NCI-H526 (cell line): ENCODE measurements at regions not wholly inside any gene's neighbourhood (a gene's known extent, or its start where the extent isn't known, plus 50 kb on each side); places are given as distances from the start of the nearest gene placed in this dataset.

Experiments used
- DNase-seq, 2 experiments: peaks; one replicate each; lab custom pipeline; 2025; lab: John Stamatoyannopoulos, UW

DNA sequence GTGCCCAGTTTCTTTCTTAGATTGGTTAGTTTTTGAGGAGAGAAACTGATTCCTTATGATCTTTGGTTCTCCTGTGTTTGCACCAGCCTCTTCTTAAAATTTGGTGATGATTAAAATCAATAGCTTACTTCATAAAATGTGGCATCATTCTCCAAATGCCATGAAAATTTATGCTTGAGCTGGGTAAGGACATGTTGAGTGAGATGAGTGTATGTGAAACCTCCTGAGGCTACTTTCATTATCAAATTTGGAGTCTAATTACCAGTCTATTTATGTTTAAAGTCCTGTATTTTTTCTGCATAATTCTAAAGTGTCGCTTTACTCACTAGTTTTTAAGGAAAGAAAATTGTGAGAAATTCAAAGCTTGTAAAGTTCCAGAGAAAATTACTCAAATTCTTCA is 102.1 kb downstream of the DIPK2A start:
- DNase-seq: peak; percentile 35 to 42

DNA sequence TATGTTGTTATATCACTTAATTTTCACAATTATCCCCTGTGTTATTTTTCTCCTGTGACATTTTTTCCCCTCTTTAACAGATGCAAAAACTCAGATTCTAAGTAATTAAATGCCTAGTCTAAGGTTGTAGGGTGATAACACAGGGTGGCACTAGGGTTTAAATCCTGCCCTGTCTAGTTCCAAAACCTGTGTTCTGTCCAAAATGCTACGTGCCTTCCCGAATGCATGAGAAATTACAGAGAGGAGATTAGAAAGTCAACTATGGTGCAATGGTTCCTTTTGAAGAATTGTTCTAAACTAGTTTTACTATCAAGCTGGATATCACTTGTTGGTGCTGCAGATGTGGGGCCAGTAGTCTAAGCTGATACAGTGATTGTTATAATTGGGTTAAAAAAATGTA is 108.0 kb downstream of the DIPK2A start:
- no peak for DNase-seq

DNA sequence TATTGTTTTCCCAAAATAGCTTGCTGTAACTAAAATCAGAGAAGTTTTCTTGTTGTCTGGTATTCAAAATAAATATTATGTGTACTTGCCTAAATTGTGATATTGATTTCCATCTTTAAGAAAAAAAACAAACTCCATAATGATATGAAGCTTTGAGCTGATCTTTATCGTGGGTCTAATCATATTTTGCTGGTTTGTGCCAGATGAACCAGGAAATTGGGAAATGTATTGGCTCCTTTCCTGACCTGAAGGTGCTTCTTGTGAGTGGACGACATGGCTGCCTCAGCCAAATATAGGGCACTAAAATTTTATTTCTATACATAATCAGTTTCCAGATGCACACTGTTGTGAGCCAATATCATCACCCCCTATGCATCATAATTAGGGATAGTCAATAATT is 113.3 kb downstream of the DIPK2A start:
- no peak for DNase-seq

DNA sequence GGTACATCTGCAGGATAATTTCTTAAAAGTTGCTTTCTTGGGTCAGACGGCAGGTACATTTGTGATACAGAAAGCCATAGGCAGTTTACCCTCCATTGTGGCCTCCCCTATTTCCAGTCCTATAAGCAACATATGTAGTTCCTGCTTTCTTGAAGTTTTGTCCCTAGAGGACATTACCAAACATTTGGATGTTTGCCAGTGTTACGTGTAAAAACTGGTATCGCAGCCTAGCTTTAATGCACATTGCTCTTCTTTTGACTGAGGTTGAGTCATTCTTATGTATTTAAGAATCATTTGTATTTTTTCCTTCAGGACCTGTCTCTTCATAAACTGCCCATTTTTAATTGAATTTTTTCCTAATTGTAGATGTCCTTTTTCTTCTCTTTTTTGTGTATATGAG is 114.3 kb downstream of the DIPK2A start:
- no peak for DNase-seq

DNA sequence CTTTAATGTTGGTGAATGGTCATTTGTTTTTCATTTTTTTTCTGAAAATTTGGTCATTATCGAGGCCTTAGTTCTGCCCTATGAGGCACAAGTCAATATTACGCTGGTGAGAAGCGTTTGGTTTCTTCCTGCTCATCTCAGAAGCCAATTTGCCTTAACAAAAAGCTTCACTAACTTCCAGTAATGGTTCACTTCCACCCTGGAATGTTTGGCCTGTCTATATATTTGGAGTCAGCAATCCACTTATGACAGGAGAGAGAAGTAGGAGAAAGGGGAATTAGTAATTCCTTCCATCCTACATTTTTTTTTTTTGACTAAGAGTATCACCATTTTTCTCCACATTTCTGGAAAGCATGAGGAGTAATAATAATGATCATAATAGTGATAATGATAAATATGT is 124.4 kb downstream of the DIPK2A start:
- no peak for DNase-seq

DNA sequence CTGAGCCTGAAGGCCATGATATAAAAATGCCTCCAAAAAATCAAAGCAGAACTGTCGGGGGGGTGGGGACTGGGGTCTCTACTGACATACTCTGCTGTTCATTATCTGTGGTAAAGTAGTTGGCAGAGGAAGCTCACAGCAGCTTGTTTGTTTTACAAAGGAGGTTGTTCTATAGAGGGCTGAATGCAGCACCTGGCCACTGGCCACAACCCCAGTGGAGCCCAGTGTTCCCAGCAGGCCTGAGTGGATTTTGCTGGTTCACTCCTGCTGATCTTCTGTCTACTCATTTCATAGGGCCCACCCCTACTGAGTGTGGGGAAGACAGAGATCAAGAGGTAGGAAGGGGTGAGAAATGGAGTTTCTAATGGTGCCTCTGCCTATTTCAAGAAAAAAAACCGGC is 125.5 kb downstream of the DIPK2A start:
- DNase-seq: no peak

DNA sequence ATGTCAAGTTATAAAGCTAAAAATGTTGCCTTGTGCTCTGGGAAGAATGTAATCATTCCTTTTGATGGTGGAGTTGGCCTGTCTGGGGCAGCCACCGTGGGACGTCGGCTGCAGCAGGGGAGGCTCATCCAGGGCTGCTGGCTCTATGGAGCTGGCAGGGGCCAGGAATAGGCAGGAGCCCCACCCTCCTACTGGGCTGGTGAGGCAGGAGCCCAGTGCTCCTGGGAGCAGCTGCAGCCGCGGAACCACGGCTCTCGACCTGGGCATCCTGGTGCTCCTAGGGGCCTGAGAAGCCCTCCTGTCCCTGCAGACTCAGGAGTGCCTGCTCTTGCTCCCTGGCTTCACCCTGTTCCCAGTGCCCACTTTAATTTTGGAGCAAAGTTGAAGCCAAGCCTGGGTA is 127.1 kb downstream of the DIPK2A start:
- no peak for DNase-seq

DNA sequence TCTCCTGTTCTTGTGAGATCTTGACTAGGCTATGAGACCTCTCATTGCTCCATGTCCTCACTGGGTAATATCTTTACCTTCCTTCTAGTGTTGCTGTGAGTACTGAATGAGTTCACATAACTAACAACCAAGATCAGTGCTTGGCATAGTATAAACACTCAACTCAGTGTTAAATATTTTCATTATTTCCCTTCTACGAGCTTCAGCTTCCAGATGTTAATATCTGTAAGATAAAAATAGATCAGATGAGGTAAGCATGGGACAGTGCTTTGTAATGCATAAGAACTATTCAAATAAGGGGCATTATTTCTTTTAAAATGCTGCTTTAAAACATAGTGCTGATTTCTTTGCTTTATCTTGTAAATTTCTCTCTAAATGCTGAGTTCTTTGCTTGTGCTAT is 130.8 kb downstream of the DIPK2A start:
- no peak for DNase-seq

DNA sequence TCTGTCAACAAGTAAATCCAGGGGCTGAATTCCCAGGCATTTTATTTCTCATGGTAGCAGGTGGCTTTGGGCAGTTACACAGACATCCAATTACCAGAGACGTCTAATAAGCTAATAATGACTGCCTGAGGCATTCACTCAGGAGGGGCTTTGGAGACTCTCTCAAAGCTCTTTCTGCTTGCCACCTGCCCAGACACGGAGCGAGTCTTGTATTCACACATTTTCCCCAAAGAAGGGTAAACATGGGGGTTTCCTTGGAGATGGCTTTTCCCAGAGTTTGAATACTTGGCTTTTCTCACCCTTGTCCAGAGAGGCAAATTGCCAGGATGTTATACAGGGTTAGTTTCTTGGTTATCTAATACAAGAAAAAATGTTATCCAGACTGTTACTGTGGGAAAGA is 132.6 kb downstream of the DIPK2A start:
- no peak for DNase-seq

DNA sequence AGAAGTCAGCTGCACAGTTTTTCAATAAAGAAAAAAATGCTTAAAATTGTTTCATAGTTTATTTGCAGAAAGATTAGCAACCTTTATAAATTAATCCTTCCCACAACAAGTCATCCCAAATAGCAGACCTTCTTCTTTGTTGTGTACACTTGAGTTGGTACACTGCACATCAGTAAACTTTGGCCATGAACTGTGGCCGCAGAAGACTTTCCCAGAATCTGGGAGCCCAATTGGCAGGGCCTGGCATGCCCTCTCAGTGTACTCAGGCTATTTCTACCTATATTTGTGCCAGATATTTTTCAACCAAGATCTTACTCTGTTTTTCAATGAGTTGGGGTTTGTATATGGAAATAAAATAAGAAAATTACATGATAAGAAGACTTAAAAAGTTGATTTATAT is 133.1 kb downstream of the DIPK2A start:
- no peak for DNase-seq

DNA sequence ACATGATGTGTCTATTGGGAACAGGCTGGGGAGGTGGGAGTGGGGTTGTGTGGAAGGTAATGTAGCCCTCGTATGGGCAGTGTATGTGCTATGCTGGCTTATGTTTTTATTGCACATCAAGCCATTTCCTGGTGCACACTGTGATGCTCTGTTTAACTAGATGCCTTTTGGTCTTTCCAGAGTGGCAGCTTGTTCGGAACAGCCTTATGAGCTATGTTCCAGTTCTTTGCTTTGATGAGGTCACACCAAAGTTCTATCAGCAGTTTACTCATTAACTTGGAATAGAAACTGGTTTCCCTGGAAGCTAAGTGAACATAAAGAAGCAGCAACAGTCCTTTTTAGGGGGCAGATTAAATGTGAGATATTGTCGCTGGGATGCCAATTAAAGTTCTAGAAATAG is 133.9 kb downstream of the DIPK2A start:
- no peak for DNase-seq

DNA sequence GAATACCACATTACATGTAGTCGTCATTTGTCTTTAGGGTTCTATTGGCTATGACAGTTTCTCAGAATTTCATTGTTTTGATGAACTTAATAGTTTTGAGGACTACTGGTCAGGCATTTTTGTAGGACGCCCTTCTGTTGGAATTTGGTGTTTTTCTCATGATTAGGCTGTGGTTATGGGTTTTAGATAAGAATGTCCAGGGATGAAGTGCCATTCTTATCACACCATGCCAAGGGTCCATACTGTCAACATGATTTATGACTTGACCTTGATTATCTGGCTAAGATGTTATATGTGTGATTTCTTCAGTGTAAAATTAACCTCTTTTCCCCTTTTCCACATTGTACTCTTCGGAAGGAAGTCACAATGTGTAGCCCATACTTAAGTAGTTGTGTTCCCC is 135.3 kb downstream of the DIPK2A start:
- no peak for DNase-seq

DNA sequence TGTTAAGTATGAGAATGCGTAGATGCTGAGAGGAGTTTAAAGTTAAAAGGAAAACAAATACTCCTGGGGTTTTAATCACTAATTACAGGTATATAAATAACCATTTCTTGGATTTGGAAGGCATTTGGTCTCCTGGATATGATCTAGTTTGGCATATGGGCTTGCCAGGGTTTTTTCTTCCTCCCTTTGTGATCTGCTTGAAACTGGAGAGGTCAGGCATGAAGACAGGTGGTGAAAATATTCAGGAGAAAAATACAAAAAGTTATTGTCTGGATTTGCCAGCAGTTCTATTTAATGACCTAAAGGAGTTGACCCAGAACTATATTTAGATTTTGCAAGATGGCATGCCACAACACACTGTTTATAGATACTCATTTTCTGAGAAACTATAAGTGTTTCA is 136.3 kb downstream of the DIPK2A start:
- no peak for DNase-seq

DNA sequence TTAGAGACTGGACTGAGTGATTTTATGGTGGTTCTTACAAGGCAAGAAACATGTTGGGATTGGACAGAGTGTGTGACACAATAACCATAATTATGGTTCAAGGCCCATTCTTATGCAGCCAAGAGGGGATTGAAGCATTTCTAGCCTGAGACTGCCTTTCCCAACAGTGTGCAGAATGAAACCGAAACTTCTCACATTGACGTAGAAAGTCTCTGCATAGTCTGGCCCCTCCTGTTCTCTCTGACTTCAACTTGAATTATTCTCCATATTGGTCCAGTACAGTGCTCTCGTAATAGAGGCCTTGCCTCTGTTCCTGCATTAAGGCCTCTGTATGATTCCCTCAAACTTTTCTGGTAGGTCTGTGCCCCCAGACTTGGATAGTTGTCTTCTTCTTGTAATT is 138.3 kb downstream of the DIPK2A start:
- no peak for DNase-seq

DNA sequence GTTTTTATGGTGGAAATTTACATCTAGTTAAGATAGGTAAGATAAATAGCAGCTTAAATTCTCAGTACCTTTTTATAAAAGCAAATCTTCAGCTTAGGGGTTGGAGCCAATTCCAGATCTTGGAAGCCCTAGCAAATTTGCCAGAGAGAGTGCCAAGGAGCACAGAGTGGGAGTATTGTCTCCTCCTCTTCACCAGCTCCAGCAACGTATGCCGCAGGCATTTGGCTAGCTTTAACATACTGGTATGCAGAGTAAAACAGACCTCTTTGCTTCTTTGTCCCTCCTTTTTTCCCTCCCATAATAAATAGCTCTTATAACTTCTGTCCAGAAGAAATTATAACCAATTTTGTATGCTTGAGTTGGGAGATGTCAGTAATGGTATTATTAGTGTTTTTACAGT is 140.4 kb downstream of the DIPK2A start:
- no peak for DNase-seq

DNA sequence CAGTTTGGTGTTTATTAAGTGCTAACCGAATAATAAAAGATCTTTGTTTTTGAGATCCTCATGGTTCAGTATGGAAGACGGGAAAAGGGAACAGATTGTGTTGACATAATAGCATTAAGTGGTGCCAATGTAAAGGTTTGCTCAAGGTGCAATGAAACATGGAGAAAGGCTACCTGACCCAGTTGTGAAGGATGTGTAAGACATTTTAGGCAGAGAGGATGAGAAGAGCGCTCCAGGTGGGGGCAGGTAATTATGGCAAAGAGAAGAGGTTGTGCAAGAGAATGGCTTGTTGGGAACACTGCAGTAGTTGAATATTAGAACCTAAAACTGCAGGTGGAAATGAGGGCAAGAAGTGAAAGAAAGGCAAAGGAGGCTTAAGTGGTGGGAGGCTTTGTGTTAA is 140.8 kb downstream of the DIPK2A start:
- no peak for DNase-seq

DNA sequence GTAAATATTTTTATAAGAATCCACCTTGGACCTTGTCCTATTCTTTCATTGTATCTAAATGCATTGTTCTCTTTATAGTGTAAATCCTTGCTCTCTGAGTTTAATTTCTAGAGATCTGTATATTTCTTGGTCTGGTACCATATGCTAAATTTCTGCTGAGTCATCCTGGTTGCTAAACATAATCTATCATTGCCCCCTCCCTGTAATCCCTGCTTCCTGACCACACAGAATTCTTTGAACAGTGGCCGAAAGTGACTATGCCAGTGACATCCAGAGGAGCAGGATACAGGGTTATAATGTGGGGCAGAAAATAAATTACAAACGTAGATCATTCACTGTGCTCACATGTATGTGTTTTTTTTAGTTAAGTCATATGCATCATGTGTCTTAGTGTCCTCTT is 143.1 kb downstream of the DIPK2A start:
- DNase-seq: no peak

DNA sequence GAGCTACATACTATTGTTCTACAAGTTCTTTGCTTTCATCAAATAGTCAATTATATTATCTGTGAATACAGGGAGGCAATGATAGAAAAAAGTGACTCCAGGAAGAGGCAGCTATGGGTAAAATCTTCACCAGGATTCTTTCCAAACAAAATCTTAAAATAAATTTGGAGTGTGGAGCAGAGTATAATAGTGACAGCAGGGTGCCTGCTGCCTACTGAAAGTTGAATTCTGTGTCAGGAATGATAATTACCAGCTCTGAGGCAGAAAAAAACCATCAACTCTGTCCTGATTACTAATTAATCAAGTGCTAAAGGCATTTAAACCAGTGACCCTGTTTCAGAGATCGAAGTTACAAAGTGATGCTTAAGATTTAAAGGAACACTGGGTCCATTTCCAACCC is 148.0 kb downstream of the DIPK2A start:
- DNase-seq: no peak

DNA sequence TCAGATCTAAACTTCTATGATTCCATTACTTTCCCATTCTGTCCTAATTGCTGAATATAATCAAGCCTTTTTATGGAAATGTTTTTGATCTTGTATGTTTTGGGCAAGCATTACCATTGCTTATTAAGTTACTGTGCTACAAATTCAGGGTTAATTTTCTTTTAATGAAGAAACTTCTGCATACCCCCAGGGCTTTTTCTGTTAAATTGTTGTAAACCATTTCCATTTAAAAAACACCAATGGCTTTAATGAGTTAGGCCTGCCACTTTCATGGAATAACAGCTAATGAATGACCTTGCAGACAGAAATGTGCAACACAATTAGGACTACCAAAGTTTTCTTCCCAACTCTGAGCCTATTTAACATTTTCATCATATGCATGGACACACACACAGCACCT is 150.0 kb downstream of the DIPK2A start:
- no peak for DNase-seq

DNA sequence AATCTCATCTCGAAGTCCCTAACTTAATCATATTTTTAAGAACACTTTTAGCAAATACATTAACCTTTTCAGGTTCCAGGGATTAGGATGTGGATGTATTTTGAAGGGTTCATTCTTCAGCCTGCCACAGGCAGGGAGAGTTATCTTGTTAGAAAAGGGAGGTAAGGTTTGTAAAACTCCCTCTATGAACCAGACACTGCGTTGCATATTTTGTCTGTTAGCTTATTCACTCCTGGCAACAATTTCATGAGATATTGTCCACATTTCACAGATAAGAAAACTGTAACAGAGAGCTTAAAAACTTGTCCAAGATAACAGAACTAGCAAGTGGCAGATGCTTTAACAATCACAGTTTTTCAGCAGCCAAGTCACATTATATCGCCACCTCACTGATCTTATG is 155.4 kb downstream of the DIPK2A start:
- DNase-seq: no peak

DNA sequence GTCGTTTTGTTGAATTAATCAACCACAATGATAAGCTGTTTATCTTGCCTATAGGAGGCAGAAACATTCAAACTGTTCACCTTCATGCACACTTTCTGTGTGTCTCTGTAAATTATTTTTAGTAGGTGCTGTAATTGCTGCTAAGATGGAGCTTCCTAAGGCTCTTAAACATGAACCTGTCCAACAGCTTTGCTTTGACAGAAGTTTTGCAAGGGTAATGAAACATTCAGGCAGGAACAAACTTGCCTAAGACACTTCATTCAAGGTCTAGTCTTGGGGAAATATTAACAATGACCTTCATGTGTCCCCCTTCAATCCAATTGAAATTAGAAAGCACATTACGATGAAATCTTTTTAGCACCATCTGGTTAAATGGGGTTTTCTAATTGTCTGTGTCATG is 156.1 kb downstream of the DIPK2A start:
- peak; percentile 56 to 62 for DNase-seq

DNA sequence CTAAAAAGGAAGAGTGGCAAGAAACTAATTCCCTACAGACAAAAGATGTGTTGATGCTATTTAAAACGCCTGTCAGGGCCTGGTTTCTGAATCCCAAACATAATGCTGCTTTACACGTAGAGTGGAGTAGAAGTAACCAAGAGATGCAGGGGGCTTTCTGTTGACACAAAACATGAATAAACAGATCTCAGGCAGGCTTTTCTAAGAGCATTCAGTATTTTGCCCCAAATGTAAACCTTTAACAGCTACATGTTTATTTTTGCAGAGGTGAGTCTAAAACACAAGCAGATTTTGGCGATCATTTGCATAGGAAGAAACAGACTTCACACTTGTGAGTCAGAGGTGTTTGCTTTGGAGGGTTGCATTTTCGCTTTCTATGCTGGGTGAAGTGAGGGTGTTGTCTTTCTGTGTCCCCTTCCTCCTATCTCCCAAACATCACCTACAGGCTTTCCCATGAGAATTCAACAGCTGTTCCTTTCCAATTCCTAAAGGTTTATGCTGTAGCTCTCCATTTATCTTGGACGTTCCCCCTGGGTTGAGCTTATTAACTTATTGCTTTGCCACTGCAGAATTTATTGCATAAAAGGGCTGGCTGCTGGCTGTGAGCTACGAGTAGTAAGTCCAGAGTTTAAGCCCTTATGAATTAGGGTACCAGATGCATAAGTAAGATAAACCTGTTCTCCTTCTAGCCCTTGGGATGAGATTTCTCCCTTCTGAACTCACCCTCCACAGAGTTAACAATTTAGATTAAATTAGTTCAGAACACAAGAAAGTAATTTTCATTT is 156.7 kb downstream of the DIPK2A start:
- DNase-seq: peak; percentile 54 to 59

DNA sequence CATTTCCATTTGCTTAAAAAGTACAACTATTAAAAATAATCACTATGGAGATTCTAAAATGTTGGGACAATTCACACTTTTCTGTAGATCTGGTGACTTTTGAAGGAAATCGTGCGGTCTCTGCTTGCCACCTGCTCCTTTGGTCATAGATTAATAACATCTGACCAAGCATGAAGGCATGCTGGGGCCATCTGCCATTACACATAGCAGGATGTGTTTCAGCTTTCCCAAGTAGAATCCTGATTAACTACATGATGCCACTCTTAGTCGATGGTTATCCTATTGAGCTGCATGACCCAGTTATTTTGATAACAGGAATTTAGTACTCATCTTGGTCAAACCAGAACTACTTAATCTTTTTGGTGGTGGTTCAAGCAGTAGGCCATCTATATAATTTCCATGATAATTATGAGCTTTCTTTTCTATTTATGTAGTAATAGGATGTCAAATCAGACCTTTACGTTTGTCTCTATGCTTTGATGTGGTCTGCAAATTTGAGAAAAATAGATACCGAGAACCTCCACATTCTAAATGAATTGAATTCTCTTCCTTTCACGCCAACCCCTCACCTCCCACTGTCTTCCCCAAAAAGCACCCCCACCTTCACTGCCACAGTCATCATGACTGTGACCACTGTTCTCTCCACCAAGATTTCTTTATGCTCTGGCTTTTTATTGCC is 158.1 kb downstream of the DIPK2A start:
- DNase-seq: no peak

DNA sequence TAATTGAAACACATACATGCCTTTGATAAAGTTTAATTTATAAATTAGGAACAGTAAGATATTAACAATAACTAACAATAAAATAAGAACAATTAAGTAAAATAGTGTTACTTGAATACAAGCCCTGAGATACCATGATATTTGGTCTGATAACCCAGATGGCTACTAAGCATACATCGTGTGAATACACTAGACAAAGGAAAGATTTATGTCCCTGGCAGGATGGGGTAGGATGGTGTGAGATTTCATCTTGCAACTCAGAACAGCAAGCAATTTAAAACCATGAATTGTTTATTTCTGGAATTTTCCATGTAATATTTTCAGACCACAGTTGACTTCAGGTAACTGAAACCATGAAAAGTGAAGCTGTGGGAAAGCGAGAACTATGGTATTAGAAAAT is 169.5 kb downstream of the DIPK2A start:
- DNase-seq: no peak
